ENCODE measurements at regions not wholly inside any gene's neighbourhood (a gene's known extent, or its start where the extent isn't known, plus 50 kb on each side); places are given as distances from the start of the nearest gene placed in this dataset.

DNA sequence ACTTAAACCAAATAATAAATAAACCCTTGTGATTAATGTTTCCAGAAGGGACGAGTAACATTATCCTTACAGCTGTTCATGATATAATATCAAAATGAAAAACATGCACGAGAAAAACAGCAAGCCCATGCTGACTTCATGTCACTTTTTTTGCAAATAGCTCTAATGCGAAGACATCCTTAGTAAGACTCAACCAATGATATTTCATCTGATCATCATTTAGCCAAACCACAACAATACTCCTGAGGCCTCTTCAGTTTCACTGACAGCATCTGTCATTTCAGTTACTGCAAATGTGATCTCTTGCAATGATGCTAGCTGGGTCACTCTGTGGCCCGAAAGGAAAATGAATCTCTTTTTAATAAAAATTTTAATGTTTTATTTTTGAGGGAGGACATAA lies 74.0 kb downstream of the POLR2M start:
- H3K4me3 ChIP-seq: no peak overlapping the region
- H3K36me3 ChIP-seq: no peaks in the 10 kb centered on the region
- DNase-seq: no peak
- no peak overlapping the region for H3K27ac ChIP-seq
- H3K4me1 ChIP-seq: peaks cover 0 to 12% (median 4%) of the 10 kb centered on the region in 3 donors
- WGBS, 2 donors: 54 to 58% methylated on average over 4 of the region's 4 CpGs
- H3K9me3 ChIP-seq: no peaks in the 10 kb centered on the region
- intact Hi-C loops (cut with DNase I): no loop called here
- TF ChIP-seq, protein P1, sequence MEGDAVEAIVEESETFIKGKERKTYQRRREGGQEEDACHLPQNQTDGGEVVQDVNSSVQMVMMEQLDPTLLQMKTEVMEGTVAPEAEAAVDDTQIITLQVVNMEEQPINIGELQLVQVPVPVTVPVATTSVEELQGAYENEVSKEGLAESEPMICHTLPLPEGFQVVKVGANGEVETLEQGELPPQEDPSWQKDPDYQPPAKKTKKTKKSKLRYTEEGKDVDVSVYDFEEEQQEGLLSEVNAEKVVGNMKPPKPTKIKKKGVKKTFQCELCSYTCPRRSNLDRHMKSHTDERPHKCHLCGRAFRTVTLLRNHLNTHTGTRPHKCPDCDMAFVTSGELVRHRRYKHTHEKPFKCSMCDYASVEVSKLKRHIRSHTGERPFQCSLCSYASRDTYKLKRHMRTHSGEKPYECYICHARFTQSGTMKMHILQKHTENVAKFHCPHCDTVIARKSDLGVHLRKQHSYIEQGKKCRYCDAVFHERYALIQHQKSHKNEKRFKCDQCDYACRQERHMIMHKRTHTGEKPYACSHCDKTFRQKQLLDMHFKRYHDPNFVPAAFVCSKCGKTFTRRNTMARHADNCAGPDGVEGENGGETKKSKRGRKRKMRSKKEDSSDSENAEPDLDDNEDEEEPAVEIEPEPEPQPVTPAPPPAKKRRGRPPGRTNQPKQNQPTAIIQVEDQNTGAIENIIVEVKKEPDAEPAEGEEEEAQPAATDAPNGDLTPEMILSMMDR (IDR thresholded peaks at IDR 0.05): no peak
- no peak for TF ChIP-seq POLR2A (IDR thresholded peaks at IDR 0.05)
- H3K27me3 ChIP-seq: no peaks in the 10 kb centered on the region

DNA sequence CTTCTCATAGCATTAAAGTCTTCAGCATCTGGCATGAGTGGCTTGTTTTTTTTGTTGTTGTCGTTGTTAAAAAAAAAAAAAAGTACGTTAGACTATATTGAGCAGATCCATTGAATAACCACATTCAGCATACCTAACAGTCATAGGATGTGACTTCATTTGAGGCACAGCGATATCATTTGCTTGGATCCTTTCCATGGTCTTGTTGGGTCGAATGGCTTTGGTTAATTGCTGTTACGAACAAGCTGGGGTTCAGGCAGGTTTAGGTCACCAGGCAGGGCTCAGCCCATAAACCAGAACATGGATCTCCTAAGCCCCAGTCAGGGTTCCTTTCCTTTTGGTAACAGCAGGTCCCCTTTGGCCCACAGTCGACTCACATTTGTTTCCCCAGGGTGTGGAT lies 76.2 kb downstream of the POLR2M start:
- no peak for TF ChIP-seq POLR2A (IDR thresholded peaks at IDR 0.05)
- TF ChIP-seq, protein P1 (IDR thresholded peaks at IDR 0.05): no peak
- no peak for DNase-seq
- H3K27me3 ChIP-seq: no peaks in the 10 kb centered on the region

DNA sequence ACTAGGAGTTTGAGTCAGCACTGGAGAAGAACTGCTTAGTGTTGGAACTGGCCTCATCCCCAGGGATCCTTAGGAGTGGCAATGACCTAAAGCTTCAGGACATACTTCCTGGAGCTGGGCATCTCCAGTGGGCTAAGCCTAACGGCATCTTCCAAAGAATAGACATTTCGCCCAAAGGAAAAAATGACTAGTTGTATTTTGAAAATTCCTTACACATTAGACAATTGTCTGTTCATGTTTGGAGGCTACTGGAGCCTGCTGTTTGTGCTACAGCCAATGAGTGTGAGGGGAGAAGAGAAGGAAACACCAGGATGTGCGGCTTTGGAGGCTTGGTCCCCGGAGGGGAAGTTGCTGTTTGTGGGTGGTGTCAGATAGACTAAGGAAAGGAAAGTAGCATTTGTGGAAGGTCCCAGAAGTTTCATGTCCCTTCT lies 77.6 kb downstream of the POLR2M start:
- TF ChIP-seq POLR2A (IDR thresholded peaks at IDR 0.05): no peak
- TF ChIP-seq, protein P1 (IDR thresholded peaks at IDR 0.05): no peak
- Histone ChIP-seq H3K9me3 (no peaks in the 10 kb centered on the region), H3K27ac (no peak overlapping the region), H3K36me3 (no peaks in the 10 kb centered on the region), H3K4me1 (peaks cover 0 to 12% (median 4%) of the 10 kb centered on the region in 3 donors), H3K27me3 (peaks cover 0 to 5% (median 0%) of the 10 kb centered on the region in 4 donors), H3K4me3 (no peak overlapping the region)
- intact Hi-C loops (cut with DNase I): no loop called here
- DNase-seq: no peak
- 33 to 39% methylated on average over 4 of the region's 4 CpGs for WGBS, 2 donors

More for the DNA sequence above, 76.2 kb downstream of the POLR2M start:
- Histone ChIP-seq H3K36me3 (no peaks in the 10 kb centered on the region), H3K4me1 (peaks cover 0 to 12% (median 4%) of the 10 kb centered on the region in 3 donors), H3K9me3 (no peaks in the 10 kb centered on the region), H3K4me3 (no peak overlapping the region), H3K27ac (no peak overlapping the region)
- intact Hi-C loops (cut with DNase I): no loop called here
- 86 to 93% methylated on average over 4 to 5 of the region's 6 CpGs for WGBS, 2 donors

DNA sequence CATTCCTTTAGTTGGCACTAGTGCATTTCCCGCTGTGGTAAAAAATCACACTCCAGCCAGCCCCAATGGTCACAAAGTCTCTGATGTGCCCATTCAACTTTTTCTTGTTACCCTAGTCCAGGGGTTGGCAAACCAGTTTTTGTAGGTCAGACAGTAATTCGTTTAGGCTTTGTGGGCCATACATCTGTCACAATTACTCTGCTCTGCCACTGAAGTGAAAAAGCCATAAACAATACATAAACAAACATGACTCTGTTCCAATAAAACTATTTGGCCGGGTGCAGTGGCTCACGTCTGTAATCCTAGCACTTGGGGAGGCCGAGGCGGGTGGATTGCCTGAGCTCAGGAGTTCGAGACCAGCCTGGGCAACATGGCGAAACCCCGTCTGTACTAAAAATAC lies 78.5 kb downstream of the POLR2M start:
- Histone ChIP-seq H3K27ac (no peak overlapping the region), H3K27me3 (peaks cover 0 to 5% (median 0%) of the 10 kb centered on the region in 4 donors), H3K4me3 (no peak overlapping the region), H3K4me1 (peaks cover 0 to 12% (median 4%) of the 10 kb centered on the region in 3 donors), H3K36me3 (no peaks in the 10 kb centered on the region), H3K9me3 (no peaks in the 10 kb centered on the region)
- TF ChIP-seq POLR2A (IDR thresholded peaks at IDR 0.05): no peak
- TF ChIP-seq, protein P1 (IDR thresholded peaks at IDR 0.05): no peak
- no peak for DNase-seq
- WGBS, 2 donors: 67 to 75% methylated on average over 9 of the region's 9 CpGs
- intact Hi-C loops (cut with DNase I): no loop called here

DNA sequence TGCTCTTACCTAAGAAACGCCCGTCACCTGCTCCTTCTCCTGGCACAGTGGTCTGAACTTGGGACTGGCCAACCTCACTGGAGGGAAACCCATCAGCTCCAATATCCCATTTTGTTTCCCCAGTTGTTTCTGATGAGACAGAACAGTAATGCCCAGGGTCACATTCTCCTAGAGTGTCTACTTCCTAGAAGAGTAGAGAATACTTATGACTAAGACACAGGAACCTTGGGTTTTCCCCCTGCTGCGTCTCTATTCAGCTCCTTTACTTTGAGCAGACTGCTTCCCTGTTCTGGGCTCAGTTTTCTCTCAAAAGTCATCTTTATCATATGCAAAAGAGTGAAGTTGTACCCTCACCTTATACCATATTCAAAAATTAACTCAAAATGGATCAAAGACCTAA lies 79.4 kb downstream of the POLR2M start:
- H3K4me3 ChIP-seq: no peak overlapping the region
- 67 to 77% methylated on average over 3 of the region's 3 CpGs for WGBS, 2 donors
- H3K27ac ChIP-seq: no peak overlapping the region
- peaks cover 0 to 5% (median 0%) of the 10 kb centered on the region in 4 donors for H3K27me3 ChIP-seq
- H3K36me3 ChIP-seq: no peaks in the 10 kb centered on the region
- intact Hi-C loops (cut with DNase I): no loop called here
- TF ChIP-seq, protein P1 (IDR thresholded peaks at IDR 0.05): no peak
- TF ChIP-seq POLR2A (IDR thresholded peaks at IDR 0.05): no peak
- peaks cover 0 to 12% (median 4%) of the 10 kb centered on the region in 3 donors for H3K4me1 ChIP-seq
- no peak for DNase-seq
- no peaks in the 10 kb centered on the region for H3K9me3 ChIP-seq
